Activated CD8-positive, alpha-beta memory T cell treated with anti-CD3 and anti-CD28 coated beads, Interleukin-2, amount 50 U/mL, for 48 hours (primary cell): ENCODE measurements at regions not wholly inside any gene's neighbourhood (a gene's known extent, or its start where the extent isn't known, plus 50 kb on each side); places are given as distances from the start of the nearest gene placed in this dataset.

Experiments
- DNase-seq: peaks from one replicate; pipeline ENCODE4 v3.0.0-alpha.2; 2020

DNA sequence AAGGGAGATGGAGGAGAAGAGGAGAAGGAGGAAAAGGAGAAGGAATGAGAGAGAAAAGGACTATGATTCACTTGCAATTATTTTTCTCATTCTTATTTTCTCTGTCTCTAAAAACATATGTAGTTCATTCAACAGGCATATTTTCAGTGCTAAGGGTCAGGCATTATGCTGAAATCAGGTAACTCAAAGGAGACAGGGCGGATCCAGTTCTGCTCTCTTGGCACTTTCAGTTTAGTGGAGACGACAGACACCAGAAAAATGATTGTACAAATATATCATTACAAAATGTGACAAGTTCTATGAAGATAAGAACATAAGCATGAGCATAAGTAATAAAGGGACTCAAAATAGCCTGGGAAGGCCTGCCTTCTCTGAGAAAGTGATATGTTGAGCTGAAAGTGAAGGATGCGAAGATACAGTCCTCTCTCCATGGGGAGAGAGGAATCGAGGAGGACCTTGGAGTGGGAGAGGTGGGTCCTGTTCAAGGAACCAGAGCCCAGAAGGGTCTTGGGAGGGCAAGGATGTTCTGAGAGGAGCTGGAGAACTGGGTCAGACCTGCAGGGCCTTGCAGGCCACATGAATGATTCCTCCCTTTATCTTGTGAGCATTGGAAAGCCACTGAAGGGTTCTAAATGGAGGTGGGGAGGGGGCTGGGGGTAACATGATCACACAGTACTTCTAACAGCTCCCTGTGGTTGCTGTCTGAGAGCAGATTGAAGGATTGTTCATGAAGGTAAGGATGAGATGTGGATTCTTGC lies 58.6 kb upstream of the TMEM17 start:
- DNase-seq = no peak

DNA sequence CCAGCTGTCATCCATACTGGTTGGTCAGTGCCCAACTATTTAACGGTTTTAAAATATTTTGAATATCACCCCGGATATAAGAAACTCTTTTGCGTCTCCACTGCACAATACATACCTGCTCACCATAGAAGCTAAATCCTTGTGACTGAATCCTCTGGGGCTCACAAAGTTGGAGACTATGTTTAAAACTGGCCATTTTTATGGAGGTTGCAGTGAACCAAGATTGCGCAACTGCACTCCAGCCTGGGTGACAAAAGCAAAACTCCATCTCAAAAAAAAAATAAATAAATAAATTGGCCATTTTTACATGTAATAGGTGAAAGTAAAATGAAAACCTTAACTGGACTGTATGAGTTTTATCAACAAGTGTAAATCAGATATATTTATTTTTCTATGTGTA lies 55.6 kb upstream of the TMEM17 start:
- DNase-seq = no peak

DNA sequence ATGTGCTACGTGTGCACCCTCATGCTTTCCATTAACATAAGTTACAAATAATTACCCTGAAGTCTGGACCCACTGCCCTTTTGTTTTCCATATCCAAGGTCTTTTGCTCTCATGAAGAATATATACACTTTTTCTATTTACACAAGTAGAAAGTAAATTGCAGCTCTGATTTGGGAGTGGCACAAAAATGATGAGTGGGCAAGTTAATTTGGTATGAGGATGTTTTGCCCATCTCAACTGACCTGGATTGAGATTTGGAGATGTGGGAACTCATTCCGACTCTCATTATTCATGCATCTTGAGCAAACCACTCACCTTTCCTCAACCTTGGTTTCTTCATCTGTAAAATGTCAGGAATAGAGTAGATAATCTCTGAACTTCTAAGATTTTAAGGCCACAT lies 53.6 kb upstream of the TMEM17 start:
- no peak for DNase-seq

DNA sequence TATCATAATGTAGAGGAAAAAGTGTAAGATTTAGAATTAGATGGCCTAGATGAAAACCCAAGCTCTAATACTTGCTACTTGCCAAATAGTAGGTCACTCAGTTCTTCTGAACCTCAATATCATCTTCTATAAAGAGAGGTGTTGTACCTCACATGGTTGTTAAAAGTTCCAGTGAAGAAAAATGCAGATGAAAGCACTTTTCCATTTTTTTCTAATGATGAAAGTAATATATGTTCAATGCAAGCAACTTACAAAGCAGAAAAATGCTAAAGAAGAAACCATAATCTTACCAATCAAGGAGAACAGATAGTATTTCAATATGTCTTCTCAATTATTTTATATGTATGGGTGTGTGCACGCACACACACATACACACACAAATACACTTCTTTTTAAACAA lies 52.7 kb upstream of the TMEM17 start:
- no peak for DNase-seq

DNA sequence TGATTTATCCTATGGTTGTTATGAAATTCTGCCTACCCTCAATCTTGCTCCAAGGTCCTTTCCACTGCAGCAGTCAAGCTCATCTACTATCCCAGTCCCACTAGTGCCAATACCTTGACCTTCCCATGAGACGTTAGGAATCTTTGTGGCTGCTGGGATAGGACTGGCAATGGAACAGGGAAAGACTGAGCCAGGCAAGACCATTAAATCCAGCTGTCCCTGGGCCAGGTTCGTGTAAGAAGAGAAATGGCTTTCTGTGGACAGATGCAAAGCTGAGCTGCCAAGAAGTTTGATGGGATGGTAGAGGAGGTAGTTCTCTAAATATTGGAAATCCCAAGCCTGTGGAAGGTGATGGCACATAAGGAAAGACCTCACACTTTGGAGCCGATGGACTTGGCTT lies 50.1 kb upstream of the TMEM17 start:
- DNase-seq = no peak
